ENCODE measurements at regions not wholly inside any gene's neighbourhood (a gene's known extent, or its start where the extent isn't known, plus 50 kb on each side); places are given as distances from the start of the nearest gene placed in this dataset.

GRCh38 chr10:20427821-20428220 is 469.3 kb downstream of the NEBL start:
- DNase-seq (ENCODE audit: low read depth), result no peak
- H3K4me3 ChIP-seq (ENCODE audit: low read depth, low read length), result no peak overlapping the region
- no peak for TF ChIP-seq CTCF (IDR thresholded peaks at IDR 0.05; ENCODE audit: insufficient read depth, low read length)

- no peak for DNase-seq (ENCODE audit: low read depth)
- TF ChIP-seq CTCF (IDR thresholded peaks at IDR 0.05; ENCODE audit: insufficient read depth, low read length), result no peak
- no peak overlapping the region for H3K4me3 ChIP-seq (ENCODE audit: low read depth, low read length)
Observed at GRCh38 chr10:20418286-20418685, 478.8 kb downstream of the NEBL start.

GRCh38 chr10:20417791-20418190 is 479.3 kb downstream of the NEBL start:
- no peak for TF ChIP-seq CTCF (IDR thresholded peaks at IDR 0.05; ENCODE audit: insufficient read depth, low read length)
- no peak overlapping the region for H3K4me3 ChIP-seq (ENCODE audit: low read depth, low read length)
- no peak for DNase-seq (ENCODE audit: low read depth)

GRCh38 chr10:20415684-20416083 is 481.4 kb downstream of the NEBL start:
- H3K4me3 ChIP-seq (ENCODE audit: low read depth, low read length), result no peak overlapping the region
- DNase-seq (ENCODE audit: low read depth), result no peak
- no peak for TF ChIP-seq CTCF (IDR thresholded peaks at IDR 0.05; ENCODE audit: insufficient read depth, low read length)

- H3K4me3 ChIP-seq (ENCODE audit: low read depth, low read length), result no peak overlapping the region
- no peak for TF ChIP-seq CTCF (IDR thresholded peaks at IDR 0.05; ENCODE audit: insufficient read depth, low read length)
- no peak for DNase-seq (ENCODE audit: low read depth)
Observed at GRCh38 chr10:20407357-20407756, 489.8 kb downstream of the NEBL start.

GRCh38 chr10:20406281-20407104 is 490.6 kb downstream of the NEBL start:
- no peak for DNase-seq (ENCODE audit: low read depth)
- no peak for TF ChIP-seq CTCF (IDR thresholded peaks at IDR 0.05; ENCODE audit: insufficient read depth, low read length)
- H3K4me3 ChIP-seq (ENCODE audit: low read depth, low read length), result no peak overlapping the region

- no peak for TF ChIP-seq CTCF (IDR thresholded peaks at IDR 0.05; ENCODE audit: insufficient read depth, low read length)
- DNase-seq (ENCODE audit: low read depth), result no peak
- no peak overlapping the region for H3K4me3 ChIP-seq (ENCODE audit: low read depth, low read length)
Observed at GRCh38 chr10:20405761-20406160, 491.4 kb downstream of the NEBL start.
